Right hindlimb (tissue), 1 donor: ENCODE measurements at regions not wholly inside any gene's neighbourhood (a gene's known extent, or its start where the extent isn't known, plus 50 kb on each side); places are given as distances from the start of the nearest gene placed in this dataset.

Source experiments
- DNase-seq: peaks from one replicate; pipeline ENCODE4 v3.0.0-alpha.2; 2018

GRCh38 chr5:52731274-52732027 lies 56.3 kb upstream of the ITGA1 start:
- DNase-seq: no peak

- DNase-seq: no peak
These were observed 53.2 kb upstream of the ITGA1 start for GRCh38 chr5:52734557-52734956.

DNA sequence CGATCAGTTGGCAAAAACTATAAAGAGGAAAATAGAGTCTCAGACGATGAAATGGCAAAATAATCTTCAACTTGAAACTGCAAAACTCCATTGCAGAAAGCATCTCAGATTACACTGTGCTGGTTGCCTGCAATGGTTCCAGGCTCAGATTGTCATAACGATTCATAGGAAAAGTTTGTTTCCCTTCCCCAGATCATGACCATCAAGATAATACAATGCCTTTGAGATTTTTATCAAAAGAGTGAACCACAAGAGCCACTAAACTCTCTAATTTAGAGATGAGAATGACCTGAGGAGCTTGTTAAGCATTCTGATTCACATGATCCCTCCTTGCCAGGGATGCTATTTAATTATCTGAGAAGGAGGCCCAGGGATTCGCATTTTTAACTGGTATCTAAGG lies 52.6 kb upstream of the ITGA1 start:
- DNase-seq: no peak
